ENCODE measurements at regions not wholly inside any gene's neighbourhood (a gene's known extent, or its start where the extent isn't known, plus 50 kb on each side); places are given as distances from the start of the nearest gene placed in this dataset.
"Not testable (repeated sequence)": the region's sequence is repeated elsewhere in the genome, so short reads cannot be mapped to it uniquely, and the experiment has no call there.

DNA sequence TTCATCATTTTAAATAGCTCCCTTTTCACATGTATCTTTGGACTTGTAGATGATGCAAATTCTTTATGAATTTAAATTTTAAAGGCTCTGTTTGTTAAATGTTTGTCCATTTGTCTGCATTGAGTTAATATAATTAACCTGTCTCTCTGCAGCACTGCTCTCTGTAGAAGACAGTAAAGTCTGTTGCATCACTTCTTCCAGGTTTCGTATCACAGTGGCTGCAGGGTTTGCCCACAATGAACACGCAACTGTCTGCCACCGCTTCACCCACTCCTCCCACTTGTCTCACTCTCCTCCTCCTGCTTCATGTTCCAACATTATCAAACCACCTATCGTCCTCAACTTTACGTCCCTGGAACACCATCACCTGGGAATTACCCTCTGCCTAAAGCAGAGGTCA lies 231.3 kb upstream of the SLC30A5 start:
- no peak for DNase-seq (ENCODE audit: low read depth in 2 of 2)

DNA sequence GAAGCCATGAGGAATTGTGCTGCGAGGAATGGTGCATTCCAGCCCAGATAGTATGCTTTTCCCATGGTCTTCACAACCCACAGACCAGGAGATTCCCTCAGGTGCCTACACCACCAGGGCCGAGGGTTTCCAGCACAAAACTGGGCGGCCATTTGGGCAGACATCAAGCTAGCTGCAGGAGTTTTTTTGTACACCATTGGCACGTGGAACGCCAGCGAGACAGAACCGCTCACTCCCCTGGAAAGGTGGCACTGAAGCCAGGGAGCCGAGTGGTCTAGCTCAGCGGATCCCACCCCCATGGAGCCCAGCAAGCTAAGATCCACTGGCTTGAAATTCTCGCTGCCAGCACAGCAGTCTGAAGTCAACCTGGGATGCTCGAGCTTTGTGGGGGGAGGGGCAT lies 228.6 kb upstream of the SLC30A5 start:
- DNase-seq (ENCODE audit: low read depth in 2 of 2), result not testable (repeated sequence)

DNA sequence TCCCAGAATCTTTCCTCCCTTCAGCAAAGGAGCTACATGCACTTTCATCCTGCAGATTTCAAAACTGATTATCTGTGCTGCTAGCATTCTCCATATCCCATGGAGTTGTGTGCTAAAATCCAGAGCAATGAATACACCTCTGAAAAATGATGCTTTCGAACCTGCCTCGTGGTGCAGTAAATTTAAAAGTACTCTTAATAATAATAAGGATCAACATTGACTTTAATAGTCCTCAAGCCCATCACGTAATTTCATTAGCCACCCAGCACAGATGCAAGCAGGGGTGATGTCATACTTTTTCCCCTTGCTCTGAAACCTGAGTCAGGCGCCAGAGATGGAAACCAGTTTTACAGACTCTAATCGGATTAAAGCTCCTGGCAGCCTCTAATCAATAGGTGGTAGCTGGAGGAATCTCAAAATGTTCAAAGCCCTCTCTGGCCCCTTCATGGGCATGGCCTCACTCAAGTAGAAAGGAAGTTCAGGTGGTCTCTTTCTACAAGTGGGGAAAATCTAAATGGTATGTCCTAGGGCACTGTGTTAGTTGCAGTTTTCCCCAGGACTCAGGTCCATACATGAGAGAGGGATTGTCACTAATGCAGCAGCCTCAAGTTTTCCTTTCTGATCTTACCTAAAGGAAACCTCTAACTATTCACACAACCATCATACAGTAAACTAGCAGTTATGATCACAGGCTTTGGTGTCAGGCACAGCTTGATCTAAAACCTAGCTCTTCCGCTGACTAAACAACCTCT lies 221.6 kb upstream of the SLC30A5 start:
- DNase-seq (ENCODE audit: low read depth in 2 of 2), result no peak

GRCh38 chr5:68873198-68873597 lies 220.6 kb upstream of the SLC30A5 start:
- no peak for DNase-seq (ENCODE audit: low read depth in 2 of 2)

DNA sequence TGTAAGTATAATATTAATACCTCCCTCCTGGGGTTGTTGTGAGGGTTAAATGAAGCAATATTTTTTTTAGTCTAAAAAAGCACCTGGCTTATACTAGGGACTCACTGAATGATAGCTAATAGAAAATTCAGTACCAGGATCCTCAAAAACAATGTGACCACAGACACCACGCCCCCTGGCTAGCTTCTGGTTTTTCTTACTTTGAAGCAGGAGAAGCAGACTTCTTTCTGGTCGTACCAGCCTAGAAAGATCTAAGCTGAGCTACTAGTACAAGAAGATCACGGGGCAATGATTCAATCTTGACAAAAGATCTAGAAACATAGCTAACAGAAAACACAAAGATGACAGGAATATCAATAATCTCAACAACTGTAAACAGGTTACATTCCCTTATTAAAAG lies 218.5 kb upstream of the SLC30A5 start:
- no peak for DNase-seq (ENCODE audit: low read depth in 2 of 2)

DNA sequence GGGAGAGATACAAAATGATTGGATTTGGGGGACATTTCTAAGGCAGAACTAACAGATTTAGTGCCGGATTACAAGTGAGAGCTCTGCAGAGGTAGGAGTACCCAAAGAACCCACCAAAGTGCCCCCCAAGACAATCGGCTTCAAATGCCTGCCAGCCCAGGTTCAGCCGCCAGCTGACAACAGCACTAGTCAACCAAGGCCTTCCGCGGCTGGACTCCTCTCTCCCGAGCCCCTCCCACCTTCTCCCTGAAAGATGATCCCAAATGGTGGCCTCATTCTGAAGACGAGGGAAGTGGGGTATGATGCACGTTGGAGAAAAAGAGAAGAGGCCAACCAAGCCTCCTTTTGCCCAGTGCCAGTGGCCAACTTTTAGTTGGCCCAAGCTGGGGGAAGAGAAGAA lies 210.4 kb upstream of the SLC30A5 start:
- DNase-seq (ENCODE audit: low read depth in 2 of 2), result no peak

DNA sequence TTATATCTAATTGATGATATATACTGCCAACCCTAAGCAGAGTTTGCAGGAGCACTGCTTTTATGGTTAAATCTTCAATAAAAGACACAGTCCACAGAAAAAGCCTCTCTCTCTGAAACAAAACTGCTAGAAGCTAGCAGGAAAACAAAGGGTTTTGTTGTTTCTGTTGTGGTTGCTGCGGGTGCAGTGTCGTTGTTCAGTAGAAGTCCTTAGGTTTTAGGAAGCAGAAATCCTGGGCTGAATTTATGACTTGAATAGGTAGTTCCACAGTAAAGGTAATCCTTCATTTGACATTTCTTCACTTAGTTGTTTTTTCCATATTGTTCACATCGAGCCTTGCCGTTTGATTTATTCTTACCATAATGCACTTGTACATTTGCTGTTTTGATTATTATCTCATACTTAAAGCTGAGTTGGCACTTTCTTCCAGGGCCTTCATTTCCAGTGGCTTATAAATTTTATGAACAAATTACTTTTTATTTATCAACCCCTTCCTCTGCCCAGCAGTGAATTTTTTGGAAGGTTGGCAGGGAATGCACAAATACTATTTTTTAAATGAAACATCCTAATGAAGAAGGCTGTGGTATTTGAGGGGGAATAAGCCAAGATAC lies 209.6 kb upstream of the SLC30A5 start:
- DNase-seq (ENCODE audit: low read depth in 2 of 2), result no peak

- no peak for DNase-seq (ENCODE audit: low read depth in 2 of 2)
Measured at GRCh38 chr5:68884883-68885282, 208.9 kb upstream of the SLC30A5 start.

DNA sequence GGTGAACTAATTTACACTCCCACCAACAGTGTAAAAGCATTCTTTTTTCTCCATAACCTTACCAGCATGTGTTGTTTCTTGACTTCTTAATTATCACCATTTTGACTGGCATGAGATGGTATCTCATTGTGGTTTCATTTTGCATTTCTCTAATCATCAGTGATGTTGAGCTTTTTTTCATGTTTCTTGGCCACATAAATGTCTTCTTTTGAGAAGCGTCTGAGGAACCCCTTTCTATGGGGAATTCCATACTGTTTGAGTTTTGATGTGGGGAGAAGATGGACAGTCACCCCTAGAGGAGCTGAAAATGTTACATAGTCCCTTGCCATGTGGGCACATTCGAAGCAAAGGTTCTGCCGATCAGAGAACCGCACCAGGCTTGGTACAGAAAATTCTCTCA lies 207.0 kb upstream of the SLC30A5 start:
- DNase-seq (ENCODE audit: low read depth in 2 of 2), result no peak

DNA sequence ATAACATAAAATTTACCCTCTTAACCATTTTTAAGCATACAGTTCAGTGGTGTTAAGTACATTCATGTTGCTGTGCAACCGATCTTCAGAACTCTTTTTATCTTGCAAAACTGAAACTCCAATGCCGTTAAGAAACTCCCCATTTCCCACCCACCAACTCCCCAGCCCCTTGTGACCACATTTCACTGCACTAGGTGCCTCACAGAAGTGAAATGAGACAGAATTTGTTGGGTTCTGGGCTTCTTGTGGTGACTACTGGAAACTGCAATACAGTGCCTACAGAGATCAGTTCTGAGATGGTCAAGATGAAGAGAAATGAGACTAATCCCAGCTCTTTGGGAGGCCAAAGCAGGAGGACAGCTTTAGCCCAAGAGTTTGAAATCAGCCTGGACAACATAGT lies 202.1 kb upstream of the SLC30A5 start:
- DNase-seq (ENCODE audit: low read depth in 2 of 2), result no peak

DNA sequence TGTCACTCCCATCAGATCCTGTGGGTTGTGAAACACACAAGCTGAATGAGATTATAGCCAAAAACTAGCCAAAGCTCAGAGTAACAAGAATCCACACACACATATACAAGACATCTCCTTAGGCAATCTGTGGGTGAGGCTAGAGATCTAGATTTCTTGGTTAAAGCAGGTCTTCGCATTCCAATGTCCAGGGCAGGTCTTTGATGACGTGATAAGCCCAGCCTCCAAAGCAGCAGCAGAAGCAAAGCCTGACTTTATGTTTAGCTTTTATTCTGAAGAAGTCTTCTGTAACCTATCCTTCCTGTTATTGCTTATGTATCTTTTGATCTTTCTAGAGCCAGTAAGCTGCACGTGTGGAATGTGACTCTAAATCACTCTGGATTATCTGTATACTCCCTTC lies 199.1 kb upstream of the SLC30A5 start:
- DNase-seq (ENCODE audit: low read depth in 2 of 2), result no peak

GRCh38 chr5:68898951-68899471 lies 194.8 kb upstream of the SLC30A5 start:
- no peak for DNase-seq (ENCODE audit: low read depth in 2 of 2)

DNA sequence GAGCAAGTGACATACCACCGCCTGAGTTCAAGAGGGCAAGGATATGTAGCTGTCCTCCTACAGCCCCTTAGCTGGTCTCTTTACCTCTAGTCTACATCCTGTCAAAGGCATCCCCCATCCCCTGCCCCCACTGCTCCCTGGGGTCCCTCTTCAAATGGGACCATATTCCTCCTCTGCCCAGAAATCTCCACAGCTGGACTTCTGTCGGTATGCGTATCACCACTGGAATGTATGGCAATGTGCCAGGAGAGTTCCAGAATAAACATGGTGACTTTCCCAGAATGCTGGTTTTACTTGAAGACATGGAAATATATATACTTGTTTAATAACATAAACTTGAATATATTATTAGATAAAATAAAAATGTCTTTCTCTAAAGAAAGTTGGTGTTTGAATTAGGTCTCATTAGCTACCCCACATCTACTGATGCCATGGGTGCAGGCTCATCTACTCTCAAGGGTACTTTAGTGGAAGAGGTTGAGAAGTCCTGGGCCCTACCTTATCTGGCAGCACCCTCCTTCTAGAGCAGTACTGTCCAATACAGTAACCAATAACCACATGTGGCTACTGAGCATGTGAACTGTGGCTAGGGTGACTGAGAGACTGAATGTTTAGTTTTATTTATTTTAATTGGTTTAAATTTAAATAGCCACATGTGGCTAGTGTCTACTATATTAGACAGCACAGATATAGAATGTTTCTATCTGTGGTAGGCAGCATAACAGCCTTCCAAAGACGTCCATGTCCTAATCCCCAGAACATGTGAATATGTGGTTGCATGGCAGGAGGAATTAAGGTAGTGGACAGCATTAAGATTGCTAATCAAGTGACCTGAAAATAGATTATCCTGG lies 181.7 kb upstream of the SLC30A5 start:
- DNase-seq (ENCODE audit: low read depth in 2 of 2), result no peak

DNA sequence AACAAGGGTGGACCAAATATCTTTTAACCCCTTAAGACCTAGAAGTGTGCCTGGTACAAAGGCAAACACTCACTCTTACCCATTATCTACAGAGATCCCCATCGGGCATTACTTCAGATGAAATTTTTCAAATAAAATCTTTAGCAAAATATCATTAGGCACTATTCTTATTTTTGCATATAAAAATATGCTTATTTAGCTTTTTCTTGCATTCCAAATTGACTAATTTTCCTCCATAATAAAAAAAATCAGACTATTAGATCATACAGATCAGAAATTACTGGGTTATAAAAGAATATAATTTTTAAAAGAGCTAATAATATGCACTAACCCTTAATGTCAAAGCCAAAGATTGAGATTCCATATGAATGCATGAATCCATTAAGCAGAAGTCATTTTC lies 178.7 kb upstream of the SLC30A5 start:
- no peak for DNase-seq (ENCODE audit: low read depth in 2 of 2)

DNA sequence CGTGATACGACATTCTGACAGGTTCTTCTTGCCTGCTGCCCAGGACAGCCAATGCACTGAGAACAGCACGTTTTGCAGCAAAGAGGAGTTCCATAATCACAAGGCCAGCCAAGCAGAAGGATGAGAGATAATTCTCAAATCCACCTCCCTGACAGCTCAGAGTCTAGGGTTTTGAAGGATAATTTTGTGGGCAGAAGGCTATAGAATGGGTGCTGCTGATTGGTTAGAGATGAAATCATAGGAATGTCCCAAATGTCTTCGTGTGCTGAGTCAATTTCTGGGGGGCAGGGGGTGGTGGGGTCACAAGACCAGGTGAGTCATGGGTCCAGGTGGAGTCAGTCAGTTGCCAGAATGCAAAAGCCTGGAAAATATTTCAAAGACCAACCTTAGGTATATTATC lies 175.5 kb upstream of the SLC30A5 start:
- DNase-seq (ENCODE audit: low read depth in 2 of 2), result no peak

GRCh38 chr5:68919988-68920490 lies 173.8 kb upstream of the SLC30A5 start:
- DNase-seq (ENCODE audit: low read depth in 2 of 2), result no peak

DNA sequence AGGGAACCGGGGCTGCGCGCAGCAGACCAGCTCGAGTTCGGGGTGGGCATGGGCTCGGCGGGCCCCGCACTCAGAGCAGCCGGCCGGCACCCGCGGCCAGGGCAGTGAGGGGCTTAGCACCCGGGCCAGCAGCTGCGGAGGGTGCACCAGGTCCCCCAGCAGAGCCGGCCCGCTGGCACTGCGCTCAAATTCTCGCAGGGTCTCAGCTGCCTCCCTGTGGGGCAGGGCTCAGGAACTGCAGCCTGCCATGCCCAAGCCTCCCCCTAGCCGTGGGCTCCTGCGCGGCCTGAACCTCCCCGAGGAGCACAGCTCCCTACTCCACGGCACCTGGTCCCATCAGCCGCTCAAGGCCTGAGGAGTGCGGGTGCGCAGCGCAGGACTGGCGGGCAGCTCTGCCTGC lies 172.9 kb upstream of the SLC30A5 start:
- no peak for DNase-seq (ENCODE audit: low read depth in 2 of 2)

DNA sequence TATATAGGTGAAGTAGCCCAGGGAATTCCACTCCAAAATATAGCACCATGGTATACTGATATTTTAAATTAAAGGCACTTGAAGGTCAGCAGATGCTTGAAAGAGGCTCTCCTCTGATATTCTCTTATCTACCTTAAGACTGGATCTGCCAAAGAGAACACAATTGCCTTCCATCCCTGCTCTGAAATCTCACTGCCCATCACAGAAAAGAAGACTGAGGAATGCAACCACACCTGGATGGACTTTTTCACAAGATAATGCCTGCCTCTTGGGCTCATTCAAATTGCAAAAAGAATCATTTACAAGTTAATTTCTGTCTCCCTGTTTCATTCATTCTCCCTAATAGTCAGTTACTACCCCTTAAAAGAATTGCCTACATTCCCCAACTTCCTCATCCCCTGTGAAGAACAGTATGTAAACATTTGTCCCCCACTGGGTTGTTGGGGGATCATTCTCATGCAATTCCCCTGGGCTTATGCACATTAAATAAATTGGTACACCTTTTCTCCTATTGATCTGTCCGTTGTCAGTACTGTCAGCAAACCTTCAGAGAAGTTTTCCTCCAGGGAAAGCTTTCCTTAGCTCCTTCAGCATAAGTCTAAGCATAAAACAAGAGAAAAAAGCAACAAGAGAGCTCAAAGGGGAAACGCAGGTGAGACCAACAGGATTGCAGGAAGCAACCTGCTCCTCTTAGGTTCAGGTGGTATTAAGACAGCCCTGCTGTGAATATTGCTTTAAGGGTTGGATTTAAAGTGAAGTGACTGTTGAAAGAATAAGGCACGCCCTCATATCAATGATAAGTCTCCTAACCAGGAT lies 171.4 kb upstream of the SLC30A5 start:
- DNase-seq (ENCODE audit: low read depth in 2 of 2), result no peak

DNA sequence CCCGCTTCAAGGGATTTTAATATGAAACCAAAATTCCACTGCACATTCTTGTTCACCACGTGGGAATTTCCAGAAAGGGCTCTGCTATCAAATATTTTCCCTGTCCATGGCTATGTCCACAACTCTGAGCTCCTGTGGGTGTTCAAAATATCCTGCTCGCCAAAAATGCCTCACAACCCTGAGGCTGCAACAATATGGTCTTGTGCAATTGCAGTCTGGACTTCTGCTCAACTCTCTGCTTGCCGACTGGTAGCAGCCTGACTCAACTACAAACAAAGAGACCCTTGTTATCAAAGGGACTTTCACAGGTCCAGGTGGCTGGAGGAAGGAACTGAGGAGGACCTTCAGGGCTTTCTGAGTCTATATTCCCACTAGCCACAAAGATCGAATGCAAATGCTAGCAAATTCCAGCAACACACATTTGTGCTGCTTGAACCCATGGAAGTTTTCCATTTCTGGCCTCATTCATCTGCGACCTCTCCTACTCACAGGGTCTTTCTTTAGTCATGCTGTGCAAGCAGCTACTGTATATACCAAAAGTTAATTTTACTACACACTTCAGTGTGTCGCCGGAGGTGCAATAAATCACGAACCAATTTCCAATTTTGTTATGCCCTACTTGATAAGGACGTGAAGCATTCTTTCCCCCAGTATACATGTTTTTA lies 169.2 kb upstream of the SLC30A5 start:
- DNase-seq (ENCODE audit: low read depth in 2 of 2), result no peak

GRCh38 chr5:68928617-68929302 lies 165.1 kb upstream of the SLC30A5 start:
- DNase-seq (ENCODE audit: low read depth in 2 of 2), result no peak

Data from stimulated activated CD8-positive, alpha-beta memory T cell treated with anti-CD3 and anti-CD28 coated beads, Interleukin-7, amount 100 ng/mL, for 1 hour (primary cell).